ENCODE measurements at regions not wholly inside any gene's neighbourhood (a gene's known extent, or its start where the extent isn't known, plus 50 kb on each side); places are given as distances from the start of the nearest gene placed in this dataset.

DNA sequence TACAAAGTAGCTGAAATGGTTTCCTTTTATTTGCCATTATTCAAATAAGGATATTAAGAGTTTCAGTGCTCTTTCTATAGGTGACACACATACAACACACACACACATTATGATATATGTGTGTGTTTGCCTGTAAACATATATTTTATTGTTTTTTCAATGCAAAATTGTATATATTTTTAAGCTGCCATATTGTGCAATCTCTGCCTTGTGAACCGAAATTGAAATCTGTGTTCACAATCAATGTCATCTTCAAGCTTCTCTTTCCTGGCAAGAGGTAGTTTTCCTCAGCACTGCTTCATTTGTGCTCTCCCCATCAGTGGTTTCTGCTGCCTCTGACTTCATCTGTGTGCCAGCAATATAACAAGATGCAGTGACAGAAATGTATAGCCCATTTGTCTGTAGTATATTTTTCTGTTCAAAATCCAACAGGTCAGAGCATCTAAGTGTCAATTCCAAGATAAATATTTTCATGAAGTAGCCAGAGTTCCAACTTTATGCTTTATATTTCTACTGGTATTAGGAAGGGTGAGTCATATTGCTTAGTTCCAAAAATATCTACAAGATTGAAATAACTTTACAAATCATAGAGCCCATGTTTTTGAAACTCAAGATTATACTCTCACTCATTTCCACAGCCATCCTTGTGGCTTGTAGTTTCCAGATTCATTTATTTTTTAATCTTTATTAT lies 1704.8 kb upstream of the CDH9 start:
- TF ChIP-seq EZH2 (IDR thresholded peaks at IDR 0.05; ENCODE audit: borderline replicate concordance, low read depth, low read length, severe bottlenecking) = no peak
- TF ChIP-seq FOS (IDR thresholded peaks at IDR 0.05; ENCODE audit: borderline replicate concordance, insufficient read depth, low read length) = peak; percentile 8
- Histone ChIP-seq H3K9me3 (replicated peaks; ENCODE audit: control insufficient read depth, insufficient read depth, low read length) (no peaks in the 10 kb centered on the region), H3K4me2 (ENCODE audit: insufficient read depth, low read length) (no peak overlapping the region), H3K4me3 (replicated peaks in 1 of 3; ENCODE audit: insufficient read depth in 1 of 3, low read depth in 1 of 3, low read length in 3 of 3) (no peak overlapping the region), H2AFZ (ENCODE audit: low read depth, low read length) (no peak overlapping the region), H3K27me3 (ENCODE audit: control insufficient read depth in 2 of 2, insufficient read depth in 2 of 2, low read length in 2 of 2) (no peaks in the 10 kb centered on the region), H4K20me1 (replicated peaks; ENCODE audit: control insufficient read depth, extremely low read depth, insufficient read depth, low read length) (no peaks in the 10 kb centered on the region), H3K36me3 (ENCODE audit: control insufficient read depth in 2 of 2, extremely low read depth in 1 of 2, insufficient read depth in 2 of 2, low read length in 2 of 2) (no peaks in the 10 kb centered on the region), H3K9ac (replicated peaks; ENCODE audit: extremely low read depth, insufficient read depth, low read length) (no peak overlapping the region), H3K9me1 (replicated peaks; ENCODE audit: control insufficient read depth, extremely low read depth, insufficient read depth, low read length) (no peaks in the 10 kb centered on the region), H3K79me2 (ENCODE audit: control insufficient read depth, insufficient read depth, low read length) (no peaks in the 10 kb centered on the region), H3K4me1 (ENCODE audit: control insufficient read depth, extremely low read depth, insufficient read depth, low read length) (no peaks in the 10 kb centered on the region), H3K27ac (ENCODE audit: insufficient read depth, low read depth, low read length) (no peak overlapping the region)
- POLR2A ChIA-PET = no interaction called here
- FAIRE-seq = no peak
- no TSS peak for BruUV-seq (replicated peaks)
- CTCF ChIA-PET = no interaction called here
- dilution Hi-C loops (cut with MboI; ENCODE audit: extremely low pct_ligation_motif_present, low sequenced_read_pairs) = no loop called here
- intact Hi-C loops (cut with micrococcal nuclease) = no loop called here
- no peak for DNase-seq (ENCODE audit: low read depth, low spot score)

DNA sequence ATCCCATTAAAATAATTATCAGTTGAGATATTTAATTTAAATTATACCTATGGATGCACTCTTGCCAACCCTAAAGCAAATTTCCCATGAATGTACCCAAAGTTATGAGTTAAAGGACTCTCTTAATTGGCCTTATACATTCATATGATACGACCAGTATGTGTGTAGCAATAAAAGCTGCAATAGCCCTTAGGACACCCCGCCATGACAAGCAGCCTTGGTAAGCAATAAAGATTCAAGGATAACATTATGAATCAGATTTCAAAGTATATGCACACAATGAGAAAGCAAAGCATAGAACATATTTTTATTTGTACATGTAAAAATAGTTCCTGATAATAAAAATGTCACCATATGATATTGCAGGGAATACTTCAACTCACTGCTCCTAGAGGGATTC lies 1699.3 kb upstream of the CDH9 start:
- H3K9me3 ChIP-seq (replicated peaks; ENCODE audit: control insufficient read depth, insufficient read depth, low read length) = no peaks in the 10 kb centered on the region
- H3K36me3 ChIP-seq (ENCODE audit: control insufficient read depth in 2 of 2, extremely low read depth in 1 of 2, insufficient read depth in 2 of 2, low read length in 2 of 2) = no peaks in the 10 kb centered on the region
- ChIA-PET CTCF (no interaction called here), POLR2A (no interaction called here)
- H2AFZ ChIP-seq (ENCODE audit: low read depth, low read length) = no peak overlapping the region
- no peak for FAIRE-seq
- dilution Hi-C loops (cut with MboI; ENCODE audit: extremely low pct_ligation_motif_present, low sequenced_read_pairs) (no loop called here), intact Hi-C loops (cut with micrococcal nuclease) (no loop called here)
- no peak overlapping the region for H3K4me2 ChIP-seq (ENCODE audit: insufficient read depth, low read length)
- no peak overlapping the region for H3K9ac ChIP-seq (replicated peaks; ENCODE audit: extremely low read depth, insufficient read depth, low read length)
- no peaks in the 10 kb centered on the region for H3K4me1 ChIP-seq (ENCODE audit: control insufficient read depth, extremely low read depth, insufficient read depth, low read length)
- no peaks in the 10 kb centered on the region for H4K20me1 ChIP-seq (replicated peaks; ENCODE audit: control insufficient read depth, extremely low read depth, insufficient read depth, low read length)
- no peak for TF ChIP-seq JUN (IDR thresholded peaks at IDR 0.05; ENCODE audit: borderline replicate concordance, insufficient read depth, insufficient read length, low read depth)
- TF ChIP-seq POLR2AphosphoS5 (IDR thresholded peaks at IDR 0.05; ENCODE audit: insufficient read depth, low read depth, low read length) = no peak
- no peak for TF ChIP-seq FOS (IDR thresholded peaks at IDR 0.05; ENCODE audit: borderline replicate concordance, insufficient read depth, low read length)
- no peak for TF ChIP-seq MYC (IDR thresholded peaks at IDR 0.05; ENCODE audit: low read depth, low read length)
- TF ChIP-seq GATA2 (IDR thresholded peaks at IDR 0.05; ENCODE audit: insufficient read depth, insufficient read length, low read depth, low read length) = no peak
- no peak for TF ChIP-seq EZH2 (IDR thresholded peaks at IDR 0.05; ENCODE audit: borderline replicate concordance, low read depth, low read length, severe bottlenecking)
- TF ChIP-seq, protein P1, sequence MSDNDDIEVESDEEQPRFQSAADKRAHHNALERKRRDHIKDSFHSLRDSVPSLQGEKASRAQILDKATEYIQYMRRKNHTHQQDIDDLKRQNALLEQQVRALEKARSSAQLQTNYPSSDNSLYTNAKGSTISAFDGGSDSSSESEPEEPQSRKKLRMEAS (IDR thresholded peaks at IDR 0.05; ENCODE audit: insufficient read depth, insufficient read length) = no peak
- no peak for TF ChIP-seq POLR2A (IDR thresholded peaks at IDR 0.05; ENCODE audit: low read depth, low read length)
- TF ChIP-seq, protein P2, sequence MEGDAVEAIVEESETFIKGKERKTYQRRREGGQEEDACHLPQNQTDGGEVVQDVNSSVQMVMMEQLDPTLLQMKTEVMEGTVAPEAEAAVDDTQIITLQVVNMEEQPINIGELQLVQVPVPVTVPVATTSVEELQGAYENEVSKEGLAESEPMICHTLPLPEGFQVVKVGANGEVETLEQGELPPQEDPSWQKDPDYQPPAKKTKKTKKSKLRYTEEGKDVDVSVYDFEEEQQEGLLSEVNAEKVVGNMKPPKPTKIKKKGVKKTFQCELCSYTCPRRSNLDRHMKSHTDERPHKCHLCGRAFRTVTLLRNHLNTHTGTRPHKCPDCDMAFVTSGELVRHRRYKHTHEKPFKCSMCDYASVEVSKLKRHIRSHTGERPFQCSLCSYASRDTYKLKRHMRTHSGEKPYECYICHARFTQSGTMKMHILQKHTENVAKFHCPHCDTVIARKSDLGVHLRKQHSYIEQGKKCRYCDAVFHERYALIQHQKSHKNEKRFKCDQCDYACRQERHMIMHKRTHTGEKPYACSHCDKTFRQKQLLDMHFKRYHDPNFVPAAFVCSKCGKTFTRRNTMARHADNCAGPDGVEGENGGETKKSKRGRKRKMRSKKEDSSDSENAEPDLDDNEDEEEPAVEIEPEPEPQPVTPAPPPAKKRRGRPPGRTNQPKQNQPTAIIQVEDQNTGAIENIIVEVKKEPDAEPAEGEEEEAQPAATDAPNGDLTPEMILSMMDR (IDR thresholded peaks at IDR 0.05; ENCODE audit: extremely low read depth in 1 of 2, insufficient read depth in 1 of 2, low read depth in 1 of 2, low read length in 2 of 2) = no peak
- no TSS peak for BruUV-seq (replicated peaks)
- H3K79me2 ChIP-seq (ENCODE audit: control insufficient read depth, insufficient read depth, low read length) = no peaks in the 10 kb centered on the region
- no peaks in the 10 kb centered on the region for H3K9me1 ChIP-seq (replicated peaks; ENCODE audit: control insufficient read depth, extremely low read depth, insufficient read depth, low read length)
- H3K4me3 ChIP-seq (replicated peaks in 1 of 3; ENCODE audit: insufficient read depth in 1 of 3, low read depth in 1 of 3, low read length in 3 of 3) = no peak overlapping the region
- no peak overlapping the region for H3K27ac ChIP-seq (ENCODE audit: insufficient read depth, low read depth, low read length)
- H3K27me3 ChIP-seq (ENCODE audit: control insufficient read depth in 2 of 2, insufficient read depth in 2 of 2, low read length in 2 of 2) = no peaks in the 10 kb centered on the region
- DNase-seq (ENCODE audit: low read depth, low spot score) = no peak

All from endothelial cell of umbilical vein (primary cell).